ENCODE measurements at regions not wholly inside any gene's neighbourhood (a gene's known extent, or its start where the extent isn't known, plus 50 kb on each side); places are given as distances from the start of the nearest gene placed in this dataset.
"Not testable (repeated sequence)": the region's sequence is repeated elsewhere in the genome, so short reads cannot be mapped to it uniquely, and the experiment has no call there.

DNA sequence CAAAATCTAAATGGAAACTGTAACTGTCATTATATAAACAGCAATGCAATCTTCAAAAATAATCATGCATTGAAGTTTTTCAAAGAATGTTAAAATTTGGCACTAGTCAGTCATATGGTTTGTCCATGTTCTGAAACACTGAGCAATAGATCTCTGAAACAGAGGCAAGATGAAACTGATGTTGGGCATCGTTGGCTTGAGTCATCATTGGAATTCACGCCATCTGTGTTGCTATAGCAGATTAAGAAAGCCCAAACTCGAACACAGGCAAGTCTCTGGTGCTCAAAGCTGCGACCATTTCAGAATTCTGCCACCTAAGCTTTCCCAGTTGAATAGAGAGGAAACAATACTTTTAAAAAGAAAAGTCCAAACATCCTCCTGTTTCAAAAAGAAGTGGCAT is 114.1 kb upstream of the PPARGC1A start:
- DNase-seq (ENCODE audit: low read depth, low spot score), result no peak

DNA sequence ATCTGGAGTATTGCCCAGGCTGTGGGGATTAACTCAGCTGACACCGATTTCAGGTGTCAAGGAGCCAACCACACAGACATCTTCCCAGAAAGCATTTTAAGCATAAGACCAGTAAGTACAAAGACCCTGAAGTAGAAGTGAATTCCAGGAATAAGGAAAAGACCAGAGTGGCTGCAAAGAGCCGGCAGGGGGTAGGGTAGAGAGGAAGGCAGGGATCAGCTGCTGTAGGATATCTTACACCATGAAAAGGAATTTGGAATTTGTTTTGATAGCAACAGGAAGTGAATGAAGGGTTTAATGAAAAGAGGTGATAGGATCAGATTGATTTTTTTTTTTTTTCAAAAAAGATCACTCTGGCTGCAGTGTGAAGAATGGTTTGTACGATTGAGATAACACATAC is 113.6 kb upstream of the PPARGC1A start:
- DNase-seq (ENCODE audit: low read depth, low spot score), result no peak

DNA sequence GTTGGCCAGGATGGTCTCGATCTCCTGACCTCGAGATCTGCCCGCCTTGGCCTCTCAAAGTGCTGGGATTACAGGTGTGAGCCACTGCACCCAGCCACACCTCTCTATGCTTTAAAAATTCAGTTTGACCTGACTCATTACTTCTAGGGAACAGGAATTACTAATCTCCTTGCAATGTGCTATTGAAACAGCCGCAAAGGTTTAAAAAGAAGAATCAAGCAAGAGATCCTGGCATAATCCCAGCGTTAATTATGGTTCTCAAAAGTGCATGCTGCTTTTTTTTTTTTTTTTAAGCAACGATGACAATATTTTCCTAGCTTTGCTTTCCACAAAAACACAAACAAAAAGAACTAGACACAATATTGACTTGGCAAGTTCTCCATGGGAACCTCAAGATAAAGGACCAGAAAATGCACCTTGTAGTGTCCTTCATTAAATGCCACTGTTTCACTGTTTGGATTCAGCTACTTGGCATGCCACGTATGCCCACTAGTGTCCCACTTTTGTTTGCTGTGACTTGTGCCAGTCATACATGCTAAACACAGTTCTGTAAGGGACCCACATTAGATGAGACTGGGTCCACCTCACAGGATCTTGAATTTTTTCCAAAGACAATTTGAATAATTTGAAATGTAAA is 112.6 kb upstream of the PPARGC1A start:
- DNase-seq (ENCODE audit: low read depth, low spot score), result no peak

DNA sequence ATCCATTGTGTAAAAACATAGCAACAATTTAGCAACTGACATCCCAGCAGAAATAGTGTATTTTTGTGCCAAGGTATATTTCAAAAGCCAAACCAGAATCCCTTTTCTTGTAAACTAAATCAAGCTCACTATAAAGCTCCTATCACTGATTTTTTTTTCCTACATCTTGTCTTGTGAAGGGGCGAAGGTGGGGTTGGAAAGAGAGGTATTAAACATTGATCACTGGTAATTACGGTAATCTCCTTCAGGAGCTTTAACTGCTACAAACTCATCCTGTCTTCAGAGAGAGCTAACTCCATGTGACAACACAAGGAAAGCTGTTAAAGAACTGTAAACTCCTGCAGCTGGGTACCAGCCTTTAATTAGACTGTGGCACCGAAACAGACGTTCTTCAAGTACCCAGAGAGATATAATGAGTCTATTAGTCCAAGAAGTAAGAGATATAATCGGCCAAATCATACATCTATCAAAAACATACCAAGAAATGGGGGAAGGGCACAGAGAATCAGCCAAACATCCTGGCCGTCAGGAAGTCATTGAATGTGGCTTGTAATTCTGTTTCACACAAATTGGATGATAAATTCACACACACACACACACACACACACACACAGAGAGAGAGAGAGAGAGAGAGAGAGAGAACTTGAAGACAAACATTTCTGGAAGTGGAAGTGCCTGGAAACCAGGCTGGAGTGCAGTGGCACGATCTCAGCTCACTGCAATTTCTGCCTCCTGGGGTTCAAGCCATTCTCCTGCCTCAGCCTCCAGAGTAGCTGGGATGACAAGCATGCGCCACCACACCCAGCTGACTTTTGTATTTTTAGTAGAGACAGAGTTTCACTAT is 111.9 kb upstream of the PPARGC1A start:
- DNase-seq (ENCODE audit: low read depth, low spot score), result no peak

DNA sequence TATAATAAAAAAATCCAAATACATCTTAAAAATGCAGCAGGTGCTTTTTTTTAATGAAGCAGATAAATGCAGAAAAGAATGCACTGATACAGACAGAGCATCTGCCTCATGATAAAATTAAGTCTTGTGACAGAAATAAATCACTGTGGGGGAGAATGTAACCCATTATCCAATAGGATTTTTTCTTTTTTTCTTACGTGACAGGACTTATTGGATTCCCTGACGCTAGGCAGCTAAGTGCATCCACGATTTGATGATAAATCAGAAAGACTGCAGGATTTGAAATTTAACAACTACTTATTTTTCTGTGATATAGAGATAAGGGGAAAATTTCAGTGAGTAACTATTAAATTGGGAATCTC is 110.6 kb upstream of the PPARGC1A start:
- no peak for DNase-seq (ENCODE audit: low read depth, low spot score)

DNA sequence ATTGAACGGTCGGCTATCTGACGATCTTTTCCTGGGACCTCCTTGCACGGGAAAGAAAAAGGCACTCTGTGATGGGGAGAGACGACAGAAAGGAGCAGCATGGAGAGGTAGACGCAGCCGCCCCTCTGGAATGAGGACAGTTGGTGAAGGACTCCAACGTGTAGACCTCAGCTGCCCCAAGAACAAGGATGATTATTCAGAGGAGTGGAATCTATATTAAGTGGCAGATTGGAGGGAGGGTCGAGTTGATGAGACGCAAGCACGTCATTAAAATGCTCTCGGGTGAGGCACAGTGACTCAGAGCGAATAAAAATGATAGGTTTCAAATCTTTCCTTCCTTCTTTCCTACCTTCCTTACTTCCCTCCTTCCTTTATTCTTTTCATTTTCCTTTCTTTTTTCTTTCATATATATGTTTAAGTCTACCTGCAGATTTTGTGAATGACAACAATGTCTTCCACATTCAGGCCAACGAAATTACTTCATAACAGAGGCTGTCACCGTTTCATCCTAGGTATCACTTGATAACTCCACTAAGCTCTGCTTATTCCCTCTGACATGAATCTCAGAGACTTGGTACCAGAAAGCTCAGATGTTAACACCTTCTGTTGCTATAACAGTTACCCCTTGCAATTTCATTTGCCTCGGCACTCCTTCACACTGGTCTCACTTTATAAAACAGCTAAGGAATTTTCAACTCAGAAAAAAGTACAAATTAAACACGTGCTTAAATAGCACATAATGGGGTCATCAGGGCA is 110.0 kb upstream of the PPARGC1A start:
- DNase-seq (ENCODE audit: low read depth, low spot score), result no peak

DNA sequence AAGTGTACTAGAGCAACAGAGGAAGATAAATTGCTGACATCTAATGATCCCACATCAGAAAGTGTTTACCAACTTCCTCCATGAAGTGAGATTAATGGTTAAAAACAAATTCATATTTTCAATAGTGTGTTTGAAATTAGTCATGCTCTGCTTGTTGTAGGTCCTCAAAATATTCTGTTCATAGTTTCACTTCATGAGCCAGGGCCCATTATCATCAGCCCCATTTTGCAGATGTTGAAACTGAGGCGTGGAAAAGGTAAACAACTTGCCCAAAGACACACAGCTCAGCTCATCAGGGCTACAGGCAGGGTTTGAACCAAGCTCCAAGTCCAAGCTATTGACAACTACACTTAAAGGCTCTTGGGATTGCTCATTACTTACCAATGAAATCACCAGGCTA is 103.5 kb upstream of the PPARGC1A start:
- no peak for DNase-seq (ENCODE audit: low read depth, low spot score)

DNA sequence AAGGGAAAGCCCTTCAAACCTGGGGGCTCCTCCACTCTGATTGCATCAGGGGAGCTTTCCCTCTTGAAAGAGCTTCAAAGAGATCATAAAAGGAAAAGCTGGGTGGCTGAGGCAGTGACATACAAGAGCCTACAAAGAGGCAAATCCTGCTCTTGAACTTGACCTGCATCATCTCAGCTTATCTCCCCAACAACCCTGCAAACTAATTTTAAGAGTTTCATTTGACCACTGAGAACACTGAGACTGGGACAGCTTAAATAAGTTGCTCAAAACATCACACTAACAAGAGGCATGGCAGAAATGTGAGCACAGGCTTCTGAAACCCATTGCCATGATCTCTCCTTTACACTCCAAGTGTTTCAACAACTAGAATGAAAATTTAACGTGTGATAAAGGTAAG is 101.6 kb upstream of the PPARGC1A start:
- DNase-seq (ENCODE audit: low read depth, low spot score), result no peak

DNA sequence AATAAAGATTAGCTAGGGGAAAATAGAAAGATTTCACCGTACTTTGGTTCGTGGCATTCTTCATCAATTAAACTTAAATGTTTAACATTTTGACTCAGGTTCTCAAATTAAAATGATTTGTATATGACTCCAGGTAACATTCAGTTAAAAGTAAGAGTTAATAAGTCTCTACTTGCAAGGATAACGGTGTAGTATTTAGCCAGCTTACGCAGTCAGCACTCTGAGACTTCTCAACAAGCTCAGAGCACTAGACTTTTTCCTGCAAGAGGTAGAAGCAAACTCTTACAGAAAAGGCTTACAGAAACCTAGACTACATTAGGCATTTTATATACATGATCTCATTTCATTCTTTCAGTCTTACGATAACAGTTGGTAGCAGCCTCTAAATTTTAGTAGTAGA is 96.4 kb upstream of the PPARGC1A start:
- no peak for DNase-seq (ENCODE audit: low read depth, low spot score)

DNA sequence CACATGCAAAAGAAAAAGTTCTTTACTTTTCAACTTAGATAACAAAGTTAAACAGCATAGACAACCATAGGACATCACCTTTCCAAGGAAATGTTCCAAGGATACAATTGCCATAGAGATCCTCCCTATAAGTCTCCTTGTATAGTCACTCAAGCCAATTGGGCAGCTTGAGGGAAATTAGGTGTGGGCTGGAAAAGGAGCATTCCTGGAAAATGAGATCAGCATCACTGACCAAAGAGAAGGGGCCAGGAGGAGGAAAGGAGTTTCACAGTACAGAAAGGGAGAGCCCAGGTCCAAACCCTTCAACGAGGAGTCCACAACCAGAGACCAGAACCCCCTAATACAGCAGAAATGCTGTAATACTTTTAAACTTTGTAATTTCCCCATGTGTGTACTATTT is 91.5 kb upstream of the PPARGC1A start:
- DNase-seq (ENCODE audit: low read depth, low spot score), result no peak

DNA sequence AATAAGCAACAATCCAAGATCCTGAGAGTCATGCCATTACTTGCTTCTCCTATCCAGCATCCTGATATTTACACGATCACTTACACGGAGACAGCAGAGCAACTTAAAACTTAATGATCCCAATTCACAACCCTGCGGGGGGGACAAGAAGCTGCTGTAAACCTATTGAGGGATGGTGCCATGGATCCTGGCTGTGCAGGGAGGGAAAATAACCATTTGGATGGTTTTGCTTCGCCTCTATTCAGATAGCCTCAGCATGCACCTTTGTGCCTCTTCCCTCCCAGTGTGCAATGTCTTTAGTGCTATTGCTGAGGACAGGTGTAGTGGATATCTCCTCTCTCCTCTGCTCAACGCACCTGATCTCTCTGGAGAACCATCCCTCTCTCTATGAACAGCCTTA is 89.7 kb upstream of the PPARGC1A start:
- no peak for DNase-seq (ENCODE audit: low read depth, low spot score)

DNA sequence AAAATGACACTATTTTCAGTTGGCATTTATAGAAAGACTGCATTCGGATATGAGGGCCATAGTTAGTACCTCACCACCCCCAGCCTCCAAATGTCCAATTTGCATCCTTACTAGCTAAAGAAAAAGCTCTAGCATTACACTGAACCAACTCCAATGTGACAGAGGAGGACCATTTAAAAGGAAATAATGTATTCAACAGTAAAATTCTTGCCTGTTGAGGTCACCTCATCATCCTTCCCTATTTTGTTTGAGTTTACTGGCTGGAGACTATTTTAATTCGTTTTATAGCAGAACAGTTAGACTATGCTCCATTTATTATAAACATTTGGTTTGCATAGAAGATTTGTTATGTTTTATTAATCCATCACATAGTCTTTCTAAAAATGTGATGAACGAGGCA is 88.2 kb upstream of the PPARGC1A start:
- DNase-seq (ENCODE audit: low read depth, low spot score), result no peak

DNA sequence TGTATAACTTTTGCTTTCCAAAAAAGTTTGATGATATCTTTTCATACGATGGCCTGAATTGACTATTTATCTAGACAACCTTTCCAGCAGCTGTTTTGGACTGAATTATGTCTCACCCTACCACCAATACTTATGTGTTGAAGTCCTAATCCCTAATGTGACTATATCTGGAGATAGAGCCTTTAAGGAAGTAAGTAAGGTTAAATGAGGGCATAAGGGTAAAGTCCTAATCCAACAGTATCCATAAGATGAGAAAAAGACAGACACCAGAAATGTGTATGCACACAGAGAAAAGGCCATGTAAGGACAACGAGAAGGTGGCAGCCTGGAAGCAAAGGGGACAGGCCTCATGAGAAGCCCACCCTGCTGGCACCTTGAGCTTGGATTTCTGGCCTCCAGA is 86.6 kb upstream of the PPARGC1A start:
- DNase-seq (ENCODE audit: low read depth, low spot score), result no peak

DNA sequence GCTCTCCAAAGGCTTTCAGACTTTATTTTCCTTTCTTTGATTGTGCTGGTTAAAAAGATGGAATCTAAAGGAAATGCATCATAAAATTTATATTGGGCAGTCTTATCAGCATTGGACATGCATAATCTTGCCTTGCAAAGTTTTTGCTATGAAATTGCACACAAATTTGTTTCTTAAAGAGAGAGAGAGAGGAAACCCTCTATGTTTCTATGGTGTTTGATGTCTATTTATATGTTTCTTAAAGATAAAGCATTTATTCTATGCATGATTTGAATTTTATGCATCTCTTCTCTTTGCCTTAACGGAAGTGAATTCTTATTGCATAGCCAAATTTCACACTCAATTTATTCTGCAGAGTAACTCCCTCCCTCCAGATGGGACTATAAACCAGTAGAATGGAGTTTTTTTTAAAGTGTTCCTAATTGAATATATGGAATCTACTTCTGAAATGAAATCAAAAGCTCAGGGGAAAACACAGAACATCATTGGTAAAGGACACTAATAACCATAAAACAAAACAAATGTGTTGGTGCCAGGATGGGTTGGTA is 83.5 kb upstream of the PPARGC1A start:
- no peak for DNase-seq (ENCODE audit: low read depth, low spot score)

DNA sequence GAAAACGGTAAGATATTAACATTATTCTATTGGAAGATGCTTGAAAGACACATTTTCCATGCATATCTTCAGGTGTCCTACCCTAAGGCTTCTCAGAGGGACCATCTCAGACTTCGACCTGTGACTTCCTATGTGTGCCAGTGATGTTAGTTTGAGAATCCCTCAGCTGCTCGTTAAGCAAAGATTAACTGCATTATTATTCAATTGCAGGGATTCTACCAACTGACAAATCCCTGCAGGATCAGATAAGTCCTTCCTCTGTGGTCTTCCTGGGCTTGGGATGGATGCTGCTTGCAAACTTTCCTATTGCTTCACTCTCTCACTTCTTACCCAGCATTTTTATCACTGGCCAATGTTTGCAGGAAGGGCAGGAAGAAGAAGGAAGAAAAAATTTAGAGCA is 83.0 kb upstream of the PPARGC1A start:
- no peak for DNase-seq (ENCODE audit: low read depth, low spot score)

DNA sequence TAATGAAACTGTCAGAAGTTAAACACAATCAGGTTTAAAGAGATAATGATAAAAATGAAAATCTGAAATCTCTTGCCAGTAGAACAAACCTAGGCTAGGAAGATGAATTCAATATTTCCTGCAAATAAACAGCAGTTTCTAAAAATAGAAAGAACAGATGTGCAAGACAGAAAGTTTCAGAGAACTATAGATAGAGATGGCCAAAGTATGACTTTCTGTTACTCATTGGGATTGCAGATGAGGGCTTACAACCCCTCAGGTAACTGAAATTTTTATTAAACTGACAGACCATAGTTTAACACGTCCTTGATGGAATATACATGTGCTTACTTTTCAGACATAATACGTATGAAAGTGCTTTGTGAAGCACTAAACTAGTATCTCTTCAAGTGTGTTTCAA is 82.3 kb upstream of the PPARGC1A start:
- DNase-seq (ENCODE audit: low read depth, low spot score), result no peak

DNA sequence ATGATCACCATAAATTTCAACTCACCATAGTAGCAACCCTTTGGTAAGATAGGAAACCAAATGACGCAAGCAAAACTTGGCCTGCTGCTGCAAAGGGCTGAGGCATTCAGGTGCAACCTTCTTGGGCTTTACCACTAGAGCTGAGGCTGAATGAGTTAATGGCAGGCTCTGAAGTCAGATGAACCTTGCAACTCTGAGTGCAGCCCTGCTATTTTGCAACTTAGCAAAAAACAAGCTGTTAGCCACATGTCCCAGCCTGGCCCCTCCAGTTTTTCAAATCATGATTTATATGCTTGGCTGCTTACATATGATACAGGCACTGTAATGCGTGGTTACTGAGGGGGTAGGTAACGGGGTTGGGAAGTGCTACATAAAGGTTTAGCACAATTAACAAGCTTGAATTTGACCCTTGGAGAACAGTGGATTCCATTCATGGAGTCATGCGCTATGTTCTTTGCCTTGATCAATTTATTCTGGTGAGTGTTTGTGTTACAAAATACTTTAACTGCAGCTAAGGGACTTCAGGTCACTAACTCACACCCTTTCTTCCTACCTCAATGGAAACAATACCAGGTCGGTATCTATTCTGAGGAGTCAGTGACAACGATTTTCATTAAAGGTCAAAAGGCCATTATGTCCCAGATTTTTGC is 80.5 kb upstream of the PPARGC1A start:
- DNase-seq (ENCODE audit: low read depth, low spot score), result no peak

DNA sequence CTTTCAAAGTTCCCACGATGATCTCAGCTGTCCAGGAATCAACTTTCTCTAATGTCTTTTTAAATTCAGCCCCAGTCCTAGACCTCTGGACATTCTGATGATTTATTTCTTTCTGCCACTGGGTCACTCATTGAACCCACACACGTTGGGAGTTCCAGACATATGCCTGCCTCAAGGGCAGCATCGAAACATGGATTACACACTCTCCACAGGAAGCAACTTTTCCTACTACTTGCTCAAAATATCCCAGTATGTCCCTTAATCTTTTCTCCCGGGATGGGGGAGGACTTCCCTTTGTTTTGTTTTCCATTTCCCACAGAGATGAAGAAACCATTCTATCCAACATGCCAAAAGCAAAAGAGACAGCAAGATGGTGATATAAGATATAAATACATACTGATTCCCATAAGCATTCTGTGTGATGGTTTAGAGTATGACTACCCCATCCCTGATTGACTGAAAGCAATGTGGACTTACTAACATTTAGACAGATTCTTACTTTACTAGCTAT is 79.8 kb upstream of the PPARGC1A start:
- no peak for DNase-seq (ENCODE audit: low read depth, low spot score)

DNA sequence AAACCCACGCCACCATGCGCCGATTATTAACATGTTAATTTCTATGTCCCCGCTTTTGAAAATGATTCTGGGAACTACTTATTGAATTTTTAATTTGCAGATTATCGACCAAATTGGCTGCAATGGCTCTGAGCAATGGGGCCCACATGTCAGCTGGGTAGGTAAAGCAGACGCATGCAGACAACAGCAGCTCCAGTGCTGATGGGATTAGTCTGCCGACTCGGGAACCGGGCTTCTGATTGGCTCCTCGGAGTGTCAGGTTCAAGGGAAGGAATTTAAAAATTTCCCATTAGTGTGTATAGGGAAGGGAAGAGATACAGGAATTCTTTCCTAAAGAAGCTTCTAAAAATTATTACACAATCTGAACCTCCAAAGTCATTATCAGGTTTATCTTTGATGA is 77.4 kb upstream of the PPARGC1A start:
- DNase-seq (ENCODE audit: low read depth, low spot score), result no peak

DNA sequence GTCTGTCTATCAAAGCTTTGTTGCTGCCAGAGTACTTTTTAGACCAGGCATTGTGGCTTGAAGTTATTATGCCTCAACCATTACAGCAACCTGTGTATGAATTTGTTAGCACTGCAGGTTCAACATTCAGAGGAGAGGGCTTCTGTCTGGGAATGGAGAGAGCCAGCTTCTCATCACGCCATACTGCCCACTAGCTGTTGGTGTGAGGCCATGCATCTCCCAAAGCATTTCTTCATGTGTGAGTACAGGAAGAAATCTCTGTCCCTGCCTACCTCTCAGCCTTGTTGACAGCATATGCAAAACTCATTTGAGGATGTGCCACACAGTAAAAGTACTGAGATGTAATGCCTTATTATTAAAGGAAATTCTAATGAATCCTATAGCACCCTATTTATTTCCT is 76.9 kb upstream of the PPARGC1A start:
- DNase-seq (ENCODE audit: low read depth, low spot score), result no peak

DNA sequence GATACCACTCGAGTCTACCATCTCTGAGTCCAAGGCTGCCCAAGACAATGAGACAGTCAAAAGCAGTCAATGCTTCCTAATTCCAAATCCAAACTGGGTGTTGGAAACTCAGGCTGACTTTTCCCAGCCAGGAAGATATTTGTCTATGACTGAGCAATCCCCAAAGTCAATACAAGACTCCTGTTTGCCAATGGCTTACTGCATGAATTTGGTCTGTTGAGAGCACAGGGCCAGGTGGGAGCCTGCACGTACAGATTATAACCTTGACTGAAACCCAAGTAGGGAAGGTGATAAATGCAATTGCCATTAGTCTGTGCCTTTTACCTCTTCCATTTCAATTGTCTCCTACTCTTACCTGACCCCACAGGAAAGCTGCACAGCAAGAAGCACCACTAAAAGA is 72.6 kb upstream of the PPARGC1A start:
- DNase-seq (ENCODE audit: low read depth, low spot score), result no peak

DNA sequence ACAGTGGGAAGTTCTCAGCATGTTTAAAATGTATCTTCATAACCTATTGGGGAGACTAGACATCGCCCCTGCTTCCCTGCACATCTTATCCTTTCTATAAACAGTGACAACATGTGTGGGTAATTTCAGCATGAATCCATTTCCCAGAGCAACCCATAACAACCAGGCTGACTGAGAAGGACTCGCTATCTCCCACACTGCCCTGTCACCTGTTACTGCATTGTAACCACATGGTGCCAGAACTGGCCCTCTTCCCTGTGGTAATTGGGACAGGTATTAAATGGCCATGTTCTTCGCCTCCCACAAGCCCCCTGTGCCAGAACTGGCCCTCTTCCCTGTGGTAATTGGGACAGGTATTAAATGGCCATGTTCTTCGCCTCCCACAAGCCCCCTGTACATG is 71.5 kb upstream of the PPARGC1A start:
- not testable (repeated sequence) for DNase-seq (ENCODE audit: low read depth, low spot score)

Data from pulmonary artery endothelial cell (primary cell).